HL-60 (cell line): ENCODE measurements at regions not wholly inside any gene's neighbourhood (a gene's known extent, or its start where the extent isn't known, plus 50 kb on each side); places are given as distances from the start of the nearest gene placed in this dataset.

ENCODE experiments used
- GABPA ChIP-seq: IDR thresholded peaks from 2 replicates; pipeline ENCODE4 v1.6.1; 2012; ENCODE audit warnings: low read depth
- POLR2AphosphoS5 ChIP-seq: IDR thresholded peaks from 2 replicates; pipeline ENCODE4 v1.6.1; 2012; ENCODE audit warnings: low read depth
- REST ChIP-seq: IDR thresholded peaks from 2 replicates; pipeline ENCODE4 v1.6.1; 2012; ENCODE audit warnings: low read depth; ENCODE audit not compliant: insufficient replicate concordance
- TF ChIP-seq, protein P1 (sequence below): IDR thresholded peaks from one replicate; pipeline ENCODE4 v1.5.1; 2011; ENCODE audit warnings: low read length, control low read depth, inconsistent platforms; ENCODE audit not compliant: insufficient read depth

DNA sequence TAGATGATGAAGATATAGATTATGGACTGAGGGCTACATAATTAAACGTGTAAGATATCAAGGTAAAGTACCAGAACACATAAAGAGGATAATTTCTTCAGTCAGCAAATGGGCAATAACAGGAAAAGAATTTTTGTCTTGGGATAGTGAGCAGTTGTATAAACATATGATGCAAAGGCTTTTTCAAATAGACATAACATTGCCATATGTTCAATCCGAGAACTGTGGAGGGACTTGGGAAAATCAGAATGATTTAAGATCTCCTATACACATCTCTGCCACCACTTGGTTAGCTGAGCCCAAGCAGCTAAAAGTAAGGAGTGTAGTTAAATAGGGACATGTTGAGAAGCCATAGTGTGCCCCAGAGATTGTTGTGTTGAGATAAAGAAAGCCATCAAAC lies 287.6 kb upstream of the ZNF521 start:
- TF ChIP-seq, protein P1, sequence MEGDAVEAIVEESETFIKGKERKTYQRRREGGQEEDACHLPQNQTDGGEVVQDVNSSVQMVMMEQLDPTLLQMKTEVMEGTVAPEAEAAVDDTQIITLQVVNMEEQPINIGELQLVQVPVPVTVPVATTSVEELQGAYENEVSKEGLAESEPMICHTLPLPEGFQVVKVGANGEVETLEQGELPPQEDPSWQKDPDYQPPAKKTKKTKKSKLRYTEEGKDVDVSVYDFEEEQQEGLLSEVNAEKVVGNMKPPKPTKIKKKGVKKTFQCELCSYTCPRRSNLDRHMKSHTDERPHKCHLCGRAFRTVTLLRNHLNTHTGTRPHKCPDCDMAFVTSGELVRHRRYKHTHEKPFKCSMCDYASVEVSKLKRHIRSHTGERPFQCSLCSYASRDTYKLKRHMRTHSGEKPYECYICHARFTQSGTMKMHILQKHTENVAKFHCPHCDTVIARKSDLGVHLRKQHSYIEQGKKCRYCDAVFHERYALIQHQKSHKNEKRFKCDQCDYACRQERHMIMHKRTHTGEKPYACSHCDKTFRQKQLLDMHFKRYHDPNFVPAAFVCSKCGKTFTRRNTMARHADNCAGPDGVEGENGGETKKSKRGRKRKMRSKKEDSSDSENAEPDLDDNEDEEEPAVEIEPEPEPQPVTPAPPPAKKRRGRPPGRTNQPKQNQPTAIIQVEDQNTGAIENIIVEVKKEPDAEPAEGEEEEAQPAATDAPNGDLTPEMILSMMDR = no peak
- TF ChIP-seq POLR2AphosphoS5 (no peak), REST (no peak), GABPA (no peak)
